AG04450 (cell line): ENCODE measurements at regions not wholly inside any gene's neighbourhood (a gene's known extent, or its start where the extent isn't known, plus 50 kb on each side); places are given as distances from the start of the nearest gene placed in this dataset.

Source experiments
- CTCF ChIA-PET: fragments of 300-600, 350-600 bp; formaldehyde crosslinking; extraction: SDS; loops from one replicate; lab custom pipeline; 2022; ENCODE audit warnings: antibody characterized with exemption, inconsistent platforms; lab: Charles Lee
- POLR2A ChIA-PET: fragments of 350-600 bp; formaldehyde crosslinking; extraction: SDS; loops from one replicate; lab custom pipeline; 2021; ENCODE audit warnings: antibody characterized with exemption, inconsistent platforms; lab: Yijun Ruan, JAX
- DNase-seq: peaks from one replicate; pipeline ENCODE4 v3.0.0-alpha.2; 2011; ENCODE audit warnings: low read depth, low spot score
- H3K27ac ChIP-seq: one replicate; pipeline ENCODE4 v1.5.1; 2012; ENCODE audit warnings: low read depth, low read length, control low read depth
- H3K27me3 ChIP-seq: one replicate; pipeline ENCODE4 v1.6.0; 2012; ENCODE audit warnings: low read length; ENCODE audit not compliant: control insufficient read depth, insufficient read depth
- H3K4me3 ChIP-seq: 2 replicates; pipeline ENCODE4 v1.5.1; 2011; ENCODE audit warnings: mild to moderate bottlenecking, low read depth, low read length, control low read depth
- H3K9me3 ChIP-seq: 2 replicates; pipeline ENCODE4 v1.5.1; 2012; ENCODE audit warnings: low read length; ENCODE audit not compliant: control insufficient read depth, insufficient read depth
- TF ChIP-seq, protein P1 (sequence below): IDR thresholded peaks from 2 replicates; pipeline ENCODE4 v1.5.1; 2011; ENCODE audit warnings: low read depth, low read length, control low read depth, inconsistent platforms

- POLR2A ChIA-PET, result interaction anchor here (0.5 kb wide), 1 partner anchor 230 kb away, joined by 3 read pairs; no protein-coding TSS in a partner anchor
- CTCF ChIA-PET, result interaction anchor here (0.6 kb wide), 1 partner anchor 16 kb away, joined by 3 read pairs; no protein-coding TSS in a partner anchor
- no peak for DNase-seq
- Histone ChIP-seq H3K9me3 (no peaks in the 10 kb centered on the region), H3K27ac (no peak overlapping the region), H3K4me3 (no peak overlapping the region), H3K27me3 (peaks cover 9% of the 10 kb centered on the region)
- TF ChIP-seq, protein P1, sequence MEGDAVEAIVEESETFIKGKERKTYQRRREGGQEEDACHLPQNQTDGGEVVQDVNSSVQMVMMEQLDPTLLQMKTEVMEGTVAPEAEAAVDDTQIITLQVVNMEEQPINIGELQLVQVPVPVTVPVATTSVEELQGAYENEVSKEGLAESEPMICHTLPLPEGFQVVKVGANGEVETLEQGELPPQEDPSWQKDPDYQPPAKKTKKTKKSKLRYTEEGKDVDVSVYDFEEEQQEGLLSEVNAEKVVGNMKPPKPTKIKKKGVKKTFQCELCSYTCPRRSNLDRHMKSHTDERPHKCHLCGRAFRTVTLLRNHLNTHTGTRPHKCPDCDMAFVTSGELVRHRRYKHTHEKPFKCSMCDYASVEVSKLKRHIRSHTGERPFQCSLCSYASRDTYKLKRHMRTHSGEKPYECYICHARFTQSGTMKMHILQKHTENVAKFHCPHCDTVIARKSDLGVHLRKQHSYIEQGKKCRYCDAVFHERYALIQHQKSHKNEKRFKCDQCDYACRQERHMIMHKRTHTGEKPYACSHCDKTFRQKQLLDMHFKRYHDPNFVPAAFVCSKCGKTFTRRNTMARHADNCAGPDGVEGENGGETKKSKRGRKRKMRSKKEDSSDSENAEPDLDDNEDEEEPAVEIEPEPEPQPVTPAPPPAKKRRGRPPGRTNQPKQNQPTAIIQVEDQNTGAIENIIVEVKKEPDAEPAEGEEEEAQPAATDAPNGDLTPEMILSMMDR, result no peak
These were observed 217.7 kb upstream of the IER5L start for GRCh38 chr9:129395633-129396364.

DNA sequence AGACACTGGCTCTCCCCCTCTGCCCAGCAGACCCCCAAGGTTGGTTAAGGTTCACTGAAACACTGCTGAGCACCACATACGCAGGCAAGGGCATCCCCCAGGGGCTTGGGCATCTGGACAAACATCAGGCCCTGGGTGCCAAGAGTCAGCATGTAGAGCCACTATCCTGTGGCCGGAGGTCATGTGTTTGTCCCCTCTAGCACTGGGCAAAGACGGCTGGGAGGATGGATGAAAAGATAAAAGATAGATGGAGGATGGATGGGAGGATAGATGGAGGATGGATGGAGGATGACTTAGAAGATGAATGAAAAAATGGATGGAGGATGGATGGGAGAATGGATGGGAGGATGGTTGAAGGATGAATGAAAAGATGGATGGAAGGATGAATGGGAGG lies 216.8 kb upstream of the IER5L start:
- POLR2A ChIA-PET, result no interaction called here
- TF ChIP-seq, protein P1, result no peak
- Histone ChIP-seq H3K27me3 (peaks cover 9% of the 10 kb centered on the region), H3K4me3 (no peak overlapping the region), H3K27ac (no peak overlapping the region), H3K9me3 (no peaks in the 10 kb centered on the region)
- CTCF ChIA-PET, result no interaction called here
- DNase-seq, result no peak

GRCh38 chr9:129394061-129394885 lies 216.2 kb upstream of the IER5L start:
- H3K27me3 ChIP-seq, result peaks cover 9% of the 10 kb centered on the region
- no peak overlapping the region for H3K4me3 ChIP-seq
- DNase-seq, result no peak
- TF ChIP-seq, protein P1, result no peak
- CTCF ChIA-PET, result no interaction called here
- POLR2A ChIA-PET, result no interaction called here
- H3K27ac ChIP-seq, result no peak overlapping the region
- no peaks in the 10 kb centered on the region for H3K9me3 ChIP-seq

DNA sequence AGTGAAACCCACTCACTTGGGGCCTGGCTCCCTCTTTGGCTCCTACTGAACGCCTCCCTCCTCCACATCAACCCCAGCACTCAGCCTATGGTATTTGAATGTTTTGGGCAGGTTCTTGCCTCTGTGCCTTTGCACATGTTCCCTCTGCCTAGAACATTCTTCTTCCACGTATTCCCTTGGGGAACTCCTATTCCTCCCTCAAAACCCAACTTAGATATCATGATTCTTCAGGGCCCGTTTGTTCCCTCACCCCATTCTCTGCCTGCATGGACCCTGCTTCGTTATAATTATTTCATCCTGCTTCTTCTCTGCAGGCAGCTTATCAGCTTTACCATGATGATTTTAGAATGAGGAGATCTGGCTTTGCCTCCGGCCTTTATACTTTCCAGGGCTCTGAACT lies 215.0 kb upstream of the IER5L start:
- H3K9me3 ChIP-seq, result no peaks in the 10 kb centered on the region
- no peak overlapping the region for H3K4me3 ChIP-seq
- TF ChIP-seq, protein P1, result no peak
- H3K27ac ChIP-seq, result no peak overlapping the region
- no peak for DNase-seq
- ChIA-PET CTCF (no interaction called here), POLR2A (no interaction called here)
- peaks cover 9% of the 10 kb centered on the region for H3K27me3 ChIP-seq

- TF ChIP-seq, protein P1, result no peak
- peaks cover 9% of the 10 kb centered on the region for H3K27me3 ChIP-seq
- no peak overlapping the region for H3K27ac ChIP-seq
- no peaks in the 10 kb centered on the region for H3K9me3 ChIP-seq
- POLR2A ChIA-PET, result interaction anchor here (0.6 kb wide), 1 partner anchor 210 kb away, joined by 3 read pairs; no protein-coding TSS in a partner anchor
- CTCF ChIA-PET, result no interaction called here
- DNase-seq, result no peak
- H3K4me3 ChIP-seq, result no peak overlapping the region
These were observed 214.1 kb upstream of the IER5L start for GRCh38 chr9:129392093-129392541.
